D341Med (cell line): ENCODE measurements at regions not wholly inside any gene's neighbourhood (a gene's known extent, or its start where the extent isn't known, plus 50 kb on each side); places are given as distances from the start of the nearest gene placed in this dataset.

Experiments
- DNase-seq: peaks from one replicate; pipeline ENCODE4 v3.0.0; 2012; ENCODE audit warnings: low spot score

GRCh38 chr15:96027501-96027900, 303.0 kb upstream of the NR2F2 start:
- DNase-seq = no peak

DNA sequence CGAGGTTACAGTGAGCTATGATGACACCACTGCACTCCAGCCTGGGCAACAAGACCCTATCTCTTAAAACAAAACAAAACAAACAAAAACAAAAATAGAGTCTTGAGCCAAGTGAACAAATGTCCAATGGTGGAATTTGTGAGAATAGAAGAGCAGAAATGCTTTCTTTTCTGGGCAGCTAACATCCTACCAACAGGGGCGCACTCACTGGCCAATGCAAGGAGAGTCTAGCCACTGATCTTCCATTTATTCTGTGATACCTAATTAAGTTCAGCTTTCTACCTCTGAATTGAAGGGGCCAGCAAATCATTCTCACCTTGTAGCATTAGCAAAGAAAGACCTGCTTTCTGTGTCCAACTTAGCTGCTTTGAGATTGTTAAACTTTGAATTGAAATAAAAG, 301.9 kb upstream of the NR2F2 start:
- no peak for DNase-seq

DNA sequence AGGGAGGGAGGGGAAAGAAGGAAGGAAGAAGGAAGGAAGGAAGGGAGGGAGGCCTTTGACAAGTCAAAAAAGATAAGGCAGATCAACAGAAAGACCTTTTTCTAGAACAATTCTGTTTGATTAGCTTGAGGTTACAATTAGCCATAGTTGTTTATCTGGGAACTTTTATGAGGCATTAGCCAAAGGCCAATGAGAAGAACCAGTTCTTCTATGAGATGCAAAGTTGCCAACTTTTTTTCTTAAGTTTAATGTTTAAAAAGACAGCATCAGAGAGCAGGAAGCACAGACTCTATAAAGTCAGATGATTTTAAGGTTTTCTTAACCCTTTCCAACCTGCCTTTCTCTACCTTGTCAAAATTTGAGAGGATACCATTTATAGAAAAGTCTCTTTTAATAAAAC, 301.3 kb upstream of the NR2F2 start:
- no peak for DNase-seq

- DNase-seq = no peak
These were observed 298.9 kb upstream of the NR2F2 start for GRCh38 chr15:96031426-96032110.

- DNase-seq = no peak
These were observed 295.4 kb upstream of the NR2F2 start for GRCh38 chr15:96035091-96035490.

DNA sequence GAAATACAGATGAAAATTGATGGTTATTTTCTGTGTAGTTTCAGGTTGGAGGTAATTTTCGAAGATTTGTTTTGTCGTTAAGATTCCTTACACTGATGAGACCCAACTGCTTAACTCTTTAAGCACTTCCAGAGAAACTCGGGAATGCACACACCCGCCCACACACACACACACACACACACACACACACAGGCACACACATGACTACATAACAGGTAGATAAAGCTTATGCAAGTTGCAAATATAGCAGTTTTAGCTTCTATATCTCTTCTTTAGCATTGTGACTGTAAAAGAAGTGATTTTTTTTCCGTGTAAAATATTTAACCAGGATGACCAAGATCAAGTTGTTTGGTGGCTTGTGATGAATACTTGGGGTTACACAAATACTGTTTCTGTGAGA, 294.9 kb upstream of the NR2F2 start:
- DNase-seq = no peak

- no peak for DNase-seq
These were observed 292.9 kb upstream of the NR2F2 start for GRCh38 chr15:96037584-96037983.

GRCh38 chr15:96038131-96038530, 292.4 kb upstream of the NR2F2 start:
- DNase-seq = no peak

DNA sequence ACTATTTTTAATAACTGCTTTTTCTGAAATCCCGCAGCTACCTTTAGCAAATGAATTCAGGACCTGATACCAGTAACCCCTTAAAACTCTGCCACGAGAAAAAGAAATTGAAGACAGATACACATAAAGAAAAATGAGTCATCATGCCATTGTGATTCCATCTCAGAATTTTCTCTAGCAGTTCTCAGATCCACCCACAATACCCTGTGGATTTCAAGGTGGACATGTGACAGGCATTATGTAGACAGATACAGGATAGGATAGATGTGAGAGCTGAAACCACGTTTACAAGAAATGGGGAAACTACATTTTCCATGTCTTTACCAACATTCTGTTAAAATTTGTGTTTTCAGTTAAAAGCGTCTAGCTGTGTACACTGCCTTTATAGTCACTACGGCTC, 291.9 kb upstream of the NR2F2 start:
- DNase-seq = no peak

GRCh38 chr15:96041982-96042733, 288.3 kb upstream of the NR2F2 start:
- no peak for DNase-seq

DNA sequence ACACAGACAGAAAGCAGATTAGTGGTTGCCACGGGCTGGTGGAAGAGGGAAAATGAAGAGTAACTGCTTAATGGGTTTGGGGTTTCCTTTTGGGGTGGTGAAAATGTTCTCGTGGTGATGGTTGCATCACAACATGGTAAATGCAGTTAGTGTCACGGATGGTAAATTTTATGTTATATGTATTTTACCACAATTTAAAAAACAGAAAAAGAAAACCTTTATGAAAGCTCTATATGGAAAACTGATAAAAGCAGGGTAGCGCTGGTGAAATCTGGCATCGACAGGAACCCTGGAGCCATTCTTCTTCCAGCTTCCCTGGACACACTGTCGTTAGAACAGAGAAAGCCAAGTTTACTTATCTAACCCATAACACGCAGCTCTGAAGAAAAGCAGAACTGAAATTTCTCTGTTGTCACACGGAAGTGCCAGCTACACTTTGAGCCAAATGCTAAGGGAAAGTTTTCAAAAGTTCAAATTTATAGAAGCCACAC, 287.7 kb upstream of the NR2F2 start:
- no peak for DNase-seq

GRCh38 chr15:96043591-96044171, 286.8 kb upstream of the NR2F2 start:
- DNase-seq = no peak

DNA sequence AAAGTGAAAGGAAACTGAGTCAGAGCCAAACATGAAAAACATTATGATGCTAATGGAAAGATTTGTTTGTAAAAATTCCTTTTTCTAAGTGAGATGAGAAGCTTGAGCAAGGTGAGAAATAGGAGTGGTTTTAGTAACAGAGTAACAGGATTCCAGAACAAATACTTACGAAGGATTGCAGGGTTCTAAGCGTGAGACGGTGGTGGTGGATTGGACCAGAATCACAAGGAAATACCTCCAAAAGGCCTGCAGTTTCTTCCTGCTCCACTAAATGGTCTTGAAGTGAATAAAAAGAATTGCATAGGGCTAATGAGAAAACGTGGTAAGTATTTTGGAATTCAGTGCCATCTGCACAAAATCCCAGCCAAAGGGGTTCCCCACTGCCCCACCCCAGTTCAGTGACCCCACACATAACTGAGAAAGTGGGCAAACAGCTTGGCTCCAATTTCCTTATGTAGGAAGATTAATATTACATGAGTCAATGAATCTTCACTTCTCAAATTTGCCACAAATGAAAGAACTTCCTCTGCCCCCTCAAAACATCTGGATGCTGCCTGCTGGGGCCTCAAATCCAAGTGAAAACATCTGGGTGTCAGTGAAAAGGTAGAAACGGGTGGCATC, 283.8 kb upstream of the NR2F2 start:
- no peak for DNase-seq

DNA sequence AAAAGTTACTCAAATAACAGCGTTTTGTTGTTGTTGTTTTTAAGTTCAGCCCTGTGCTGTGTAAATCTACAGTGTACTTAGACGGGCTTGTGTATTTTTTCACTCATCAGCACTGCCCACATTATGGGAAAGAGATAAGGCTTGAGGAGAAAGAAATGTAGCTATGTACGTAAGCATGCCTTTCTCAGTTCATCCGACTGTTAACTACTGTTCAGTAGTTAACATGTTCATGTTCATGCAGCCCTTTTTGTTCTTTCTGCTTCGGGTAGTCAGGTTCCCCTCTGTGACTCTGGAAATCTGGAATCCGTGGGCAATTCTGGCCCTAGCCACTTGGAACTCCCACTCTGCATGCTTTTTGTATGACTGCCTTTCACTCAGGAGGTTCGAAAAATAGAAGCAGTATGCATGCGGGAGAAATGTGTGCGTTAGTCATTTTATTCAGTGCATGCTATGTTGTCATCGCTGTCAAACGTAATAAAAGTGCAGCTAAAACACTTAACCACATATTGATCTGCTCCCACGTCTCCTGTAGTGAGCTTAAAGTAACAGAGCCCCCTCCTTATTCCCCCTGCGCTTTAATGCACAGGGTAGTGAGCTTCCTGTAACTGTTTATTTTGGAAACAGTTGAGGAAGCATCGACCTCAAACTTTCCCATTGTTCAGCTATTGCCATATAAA, 283.1 kb upstream of the NR2F2 start:
- DNase-seq = no peak

DNA sequence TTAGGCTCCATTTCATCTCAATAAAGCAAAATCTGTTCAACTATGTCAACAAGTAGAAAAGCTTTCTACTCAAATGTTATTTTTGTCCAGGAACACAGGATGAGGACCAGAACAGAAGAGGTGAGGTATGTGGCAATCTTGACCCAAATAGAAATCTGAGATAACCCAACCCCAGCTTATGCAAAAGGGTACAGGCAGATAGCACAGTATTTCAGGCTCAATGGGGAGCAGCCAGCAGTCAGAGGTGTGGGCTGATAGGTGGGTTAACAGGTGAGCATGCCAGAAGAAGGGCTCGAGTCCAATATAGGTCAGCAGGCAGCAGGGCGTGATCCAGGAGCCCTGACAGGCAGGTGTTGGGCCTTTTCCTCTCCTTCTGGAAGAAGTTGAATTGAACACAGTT, 281.2 kb upstream of the NR2F2 start:
- DNase-seq = no peak

- DNase-seq = no peak
These were observed 280.7 kb upstream of the NR2F2 start for GRCh38 chr15:96049766-96050165.

- no peak for DNase-seq
These were observed 278.9 kb upstream of the NR2F2 start for GRCh38 chr15:96051598-96051997.

DNA sequence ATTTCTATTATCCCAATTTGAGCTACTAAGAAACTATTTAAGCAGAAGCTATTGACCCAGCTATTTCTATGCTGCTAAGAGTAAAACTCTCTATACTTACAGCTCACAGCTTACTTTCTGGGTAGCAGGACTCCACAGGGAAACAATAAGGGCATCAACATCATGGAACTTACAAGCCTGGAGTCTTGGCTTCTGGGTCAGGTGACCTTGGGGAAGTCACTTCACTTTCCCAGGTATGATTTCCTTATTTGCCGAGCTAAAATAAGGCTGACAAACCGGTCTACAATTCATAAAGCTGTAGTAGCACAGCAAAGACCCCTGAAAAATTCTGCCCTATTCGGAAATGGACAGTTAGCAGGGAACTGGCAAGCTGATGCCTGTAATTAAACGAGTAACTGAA, 278.3 kb upstream of the NR2F2 start:
- no peak for DNase-seq

- no peak for DNase-seq
These were observed 277.9 kb upstream of the NR2F2 start for GRCh38 chr15:96052572-96053030.

DNA sequence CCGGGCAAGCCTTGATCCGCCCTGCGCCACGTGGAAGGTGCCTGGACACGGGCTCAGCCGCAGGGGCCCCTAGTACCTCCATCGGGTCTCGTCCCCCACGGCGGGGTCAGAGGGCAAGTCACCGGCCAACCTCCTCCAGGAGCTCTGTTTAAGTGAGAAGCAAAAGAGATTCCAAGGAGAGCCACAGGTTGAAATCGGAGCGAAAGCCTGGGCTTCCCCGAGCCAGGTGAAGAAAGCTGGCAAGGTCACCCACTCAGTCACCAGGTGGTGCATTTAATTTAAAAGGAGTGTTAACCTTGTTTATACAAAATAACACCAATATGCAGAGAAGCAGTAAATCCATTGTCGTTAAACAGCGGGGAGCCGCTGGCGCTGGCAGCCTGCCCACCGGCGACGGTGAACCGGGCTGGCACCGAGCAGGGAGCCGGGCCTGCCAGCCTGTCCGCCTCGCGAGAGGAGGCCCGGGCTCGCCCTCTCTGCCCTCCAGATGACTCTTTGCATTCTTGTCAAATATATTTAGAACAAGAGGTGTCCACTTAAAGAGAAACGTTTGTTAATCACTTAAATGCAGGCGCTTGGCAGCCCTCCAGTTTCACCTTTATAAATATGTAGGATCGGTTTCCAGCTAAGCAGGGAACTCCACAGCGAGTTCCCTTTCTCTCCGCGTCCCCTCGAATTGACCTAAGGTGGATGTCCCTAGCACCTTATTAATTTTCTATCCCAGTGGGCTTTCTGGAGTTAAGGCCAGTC, 277.3 kb upstream of the NR2F2 start:
- DNase-seq = peak; percentile 77

GRCh38 chr15:96053781-96054428, 276.6 kb upstream of the NR2F2 start:
- DNase-seq = peak; percentile 32
